Testis (tissue), 2 donors: ENCODE measurements at regions not wholly inside any gene's neighbourhood (a gene's known extent, or its start where the extent isn't known, plus 50 kb on each side); places are given as distances from the start of the nearest gene placed in this dataset.

Experiments used
- DNase-seq: peaks from one replicate; pipeline ENCODE4 v3.0.0-alpha.2; 2019
- H3K27ac ChIP-seq, 2 donors: fragments of 200-600 bp; sonication (generic); one replicate each; pipeline ENCODE4 v1.5.1; 2019
- H3K27me3 ChIP-seq: fragments of 200-600 bp; sonication (generic); one replicate; pipeline ENCODE4 v1.5.1; 2019
- H3K36me3 ChIP-seq: fragments of 200-600 bp; sonication (generic); one replicate; pipeline ENCODE4 v1.5.1; 2017; ENCODE audit warnings: low read depth; ENCODE audit errors: missing control alignments
- H3K4me1 ChIP-seq: fragments of 200-600 bp; sonication (generic); one replicate; pipeline ENCODE4 v1.5.1; 2019
- H3K4me3 ChIP-seq, 2 donors: fragments of 200-600 bp; sonication (generic); one replicate each; pipeline ENCODE4 v1.5.1; 2017 to 2019
- H3K9me3 ChIP-seq: fragments of 200-600 bp; sonication (generic); one replicate; pipeline ENCODE4 v1.5.1; 2017
- CTCF ChIP-seq, 3 experiments: fragments of 450-650 bp in 2 of 3; fragments of 200-600 bp in 1 of 3; sonication (generic) in 1 of 3; IDR thresholded peaks; one replicate each; pipeline ENCODE4 v1.5.1; 2016 to 2019; ENCODE audit warnings: antibody characterized with exemption in 3 of 3, mild to moderate bottlenecking in 2 of 3, moderate library complexity in 1 of 3
- POLR2A ChIP-seq: fragments of 450-650 bp; IDR thresholded peaks from one replicate; pipeline ENCODE4 v1.6.1; 2017; ENCODE audit warnings: antibody characterized with exemption, mild to moderate bottlenecking, moderate library complexity
- WGBS, 2 donors: methylation state at CpG; one replicate each; pipeline ENCODE4 v1.1.5; 2018; 5-methylcytosine and 5-hydroxymethylcytosine counted together
- intact Hi-C: fragments of 100-400 bp; cut with DNase I; formaldehyde crosslinking; loops from one replicate; pipeline ENCODE4 v1.15.1; 2023; ENCODE audit warnings: low total_unique reads

DNA sequence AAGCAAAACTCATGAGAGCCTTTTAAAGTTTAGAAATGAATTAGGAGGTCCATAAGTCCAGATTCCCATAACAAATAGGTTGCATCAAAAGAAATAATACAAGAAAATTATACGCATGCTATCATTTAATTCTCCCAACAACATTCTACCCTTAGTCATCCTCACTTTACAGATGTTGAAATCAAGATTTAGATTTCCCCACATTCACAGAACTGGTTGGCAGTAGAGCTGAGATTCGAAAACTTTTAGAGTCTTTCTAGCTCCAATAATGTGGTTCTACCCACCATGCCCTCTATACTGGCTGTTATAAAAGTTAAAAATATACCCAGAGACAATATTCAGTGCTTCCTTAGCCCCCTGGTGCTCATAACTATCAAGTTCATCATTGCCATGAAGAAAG is 56.6 kb upstream of the METAP2 start:
- Histone ChIP-seq H3K27ac (peak overlapping the region in 1 of 2 donors; percentile 15), H3K4me1 (peaks cover 14% of the 10 kb centered on the region), H3K4me3 (no peak overlapping the region), H3K27me3 (no peaks in the 10 kb centered on the region), H3K36me3 (no peaks in the 10 kb centered on the region), H3K9me3 (no peaks in the 10 kb centered on the region)
- DNase-seq, result no peak
- TF ChIP-seq POLR2A, result no peak
- TF ChIP-seq CTCF (IDR thresholded peaks at IDR 0.05), result no peak
- intact Hi-C loops, result no loop called here
- 94 to 96% methylated on average over 2 of the region's 2 CpGs for WGBS, 2 donors

DNA sequence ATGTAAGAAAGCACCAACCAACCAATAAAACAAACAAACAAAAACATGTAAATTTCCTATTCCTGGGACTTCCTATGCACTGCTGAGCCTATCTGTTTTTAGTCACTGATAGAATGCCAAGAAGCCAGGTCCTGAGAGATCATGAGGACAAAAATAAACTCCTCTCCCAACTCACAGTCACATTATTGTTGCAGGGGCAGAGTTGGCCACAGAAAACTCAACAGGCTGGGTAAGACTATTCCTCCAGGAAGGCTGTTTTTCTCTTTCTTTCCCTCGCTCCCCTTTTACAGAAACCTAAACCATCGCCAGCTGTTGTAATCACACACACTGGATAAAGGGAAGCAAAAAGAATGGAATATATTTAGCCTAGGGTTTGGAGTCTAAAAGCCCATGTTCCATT is 55.8 kb upstream of the METAP2 start:
- WGBS, 2 donors, result 29 to 49% methylated on average over 2 of the region's 2 CpGs
- no peak for DNase-seq
- Histone ChIP-seq H3K9me3 (no peaks in the 10 kb centered on the region), H3K4me3 (peak overlapping the region in 1 of 2 donors; percentile 21), H3K27ac (no peak overlapping the region), H3K27me3 (no peaks in the 10 kb centered on the region), H3K36me3 (no peaks in the 10 kb centered on the region), H3K4me1 (peaks cover 14% of the 10 kb centered on the region)
- TF ChIP-seq POLR2A (no peak), CTCF (IDR thresholded peaks at IDR 0.05) (no peak)
- intact Hi-C loops, result no loop called here
